HepG2 (cell line): ENCODE measurements at regions not wholly inside any gene's neighbourhood (a gene's known extent, or its start where the extent isn't known, plus 50 kb on each side); places are given as distances from the start of the nearest gene placed in this dataset.

Source experiments
- ATAC-seq: fragments of 200-7000 bp; cut with Tn5 transposase; 3 replicates; pipeline ENCODE4 v1.9.1; 2020; ENCODE audit warnings: mild to moderate bottlenecking, moderate library complexity
- BruUV-seq: library from RNA; stranded (reverse); fragments of 400-500 nt; replicated peaks from 2 replicates; lab custom pipeline; 2021; lab: Mats Ljungman, UMichigan
- CTCF ChIA-PET: fragments of 300-600 bp; formaldehyde crosslinking; extraction: SDS; loops from one replicate; lab custom pipeline; 2021; ENCODE audit warnings: low total read pairs, inconsistent platforms, low intra/inter-chr PET ratio; lab: Yijun Ruan, JAX
- POLR2A ChIA-PET: fragments of 350-600 bp; sonication (Branson Sonifier 250); formaldehyde crosslinking; loops from one replicate; lab custom pipeline; 2020; ENCODE audit warnings: antibody characterized with exemption, inconsistent platforms; lab: Yijun Ruan, JAX
- DNase-seq: peaks from one replicate; pipeline ENCODE4 v3.0.0-alpha.2; 2015; ENCODE audit warnings: low spot score
- FAIRE-seq: peaks from 3 replicates; lab custom pipeline; 2011; peaks lifted over from hg19 to GRCh38; lab: Jason Lieb, UNC
- H2AFZ ChIP-seq: one replicate; pipeline ENCODE4 v1.6.1; 2011; ENCODE audit warnings: low read length, inconsistent platforms
- H3K27ac ChIP-seq: fragments of 300-600 bp; 3 replicates; pipeline ENCODE4 v1.8.0; 2011; ENCODE audit warnings: mixed run types, mild to moderate bottlenecking, mixed read lengths, low read length, inconsistent platforms; ENCODE audit not compliant: insufficient read depth; ENCODE audit errors: extremely low read length
- H3K27me3 ChIP-seq, 2 experiments: fragments of 200-600 bp in 1 of 2; 2 replicates in 1 of 2; 3 replicates in 1 of 2; pipeline versions ENCODE4 v1.6.0 to v1.8.0; 2011; ENCODE audit warnings: low read length in 2 of 2, mild to moderate bottlenecking in 2 of 2, moderate library complexity in 2 of 2, inconsistent platforms in 1 of 2; ENCODE audit not compliant: insufficient read depth in 2 of 2, control insufficient read depth in 1 of 2
- H3K36me3 ChIP-seq, 2 experiments: fragments of 200-600 bp in 1 of 2; replicated peaks in 1 of 2; 2 replicates in 1 of 2; 3 replicates in 1 of 2; pipeline versions ENCODE4 v1.5.1 to v1.8.0; 2011; ENCODE audit warnings: low read length in 2 of 2, inconsistent platforms in 1 of 2; ENCODE audit not compliant: insufficient read depth in 2 of 2, control insufficient read depth in 1 of 2
- H3K4me1 ChIP-seq: 2 replicates; pipeline ENCODE4 v1.5.1; 2012; ENCODE audit warnings: low read length, inconsistent platforms; ENCODE audit not compliant: insufficient read depth
- H3K4me2 ChIP-seq: 2 replicates; pipeline ENCODE4 v1.6.0; 2011; ENCODE audit warnings: low read depth, low read length, inconsistent platforms
- H3K4me3 ChIP-seq, 3 experiments: fragments of 200-600 bp in 1 of 3; sonication (generic), shearing (Covaris generic) in 1 of 3; replicated peaks in 1 of 3; 2 replicates each; pipeline ENCODE4 v1.5.1; 2011 to 2016; ENCODE audit warnings: low read length in 3 of 3, inconsistent platforms in 2 of 3, low read depth in 2 of 3, mild to moderate bottlenecking in 2 of 3, control low read depth in 1 of 3, mixed read lengths in 1 of 3; ENCODE audit not compliant: insufficient read depth in 1 of 3
- H3K79me2 ChIP-seq: one replicate; pipeline ENCODE4 v1.6.1; 2011; ENCODE audit warnings: low read length, inconsistent platforms; ENCODE audit not compliant: insufficient read depth
- H3K9ac ChIP-seq: 2 replicates; pipeline ENCODE4 v1.6.0; 2011; ENCODE audit warnings: mild to moderate bottlenecking, low read depth, low read length, inconsistent platforms; ENCODE audit not compliant: insufficient read depth
- H3K9me3 ChIP-seq: 2 replicates; pipeline ENCODE4 v1.5.1; 2012; ENCODE audit warnings: mild to moderate bottlenecking, low read length
- H4K20me1 ChIP-seq: 2 replicates; pipeline ENCODE4 v1.6.0; 2011; ENCODE audit warnings: inconsistent platforms, mild to moderate bottlenecking, low read length, moderate library complexity; ENCODE audit not compliant: insufficient read depth
- CREBL2 ChIP-seq: sonication (generic); formaldehyde crosslinking; IDR thresholded peaks from 2 replicates; pipeline ENCODE4 v1.8.1; 2023; ENCODE audit warnings: missing genetic modification reagents, mild to moderate bottlenecking, borderline replicate concordance
- GABPA ChIP-seq, 2 experiments: IDR thresholded peaks; 2 replicates each; pipeline ENCODE4 v1.6.1; 2011 to 2016; ENCODE audit warnings: low read depth in 2 of 2, low read length in 1 of 2, missing biosample characterization in 1 of 2, missing genetic modification characterization in 1 of 2
- MTERF4 ChIP-seq: sonication (generic); formaldehyde crosslinking; IDR thresholded peaks from 2 replicates; pipeline ENCODE4 v1.8.0; 2023; ENCODE audit warnings: mild to moderate bottlenecking, missing genetic modification reagents
- NFKBIZ ChIP-seq: IDR thresholded peaks from 2 replicates; pipeline ENCODE4 v1.6.1; 2018; ENCODE audit warnings: missing genetic modification reagents, missing compliant biosample characterization
- PHF20 ChIP-seq: sonication (generic); formaldehyde crosslinking; IDR thresholded peaks from 2 replicates; pipeline ENCODE4 v1.5.0; 2020; ENCODE audit warnings: mild to moderate bottlenecking, missing genetic modification reagents
- RAD51 ChIP-seq: fragments of 450-650 bp; IDR thresholded peaks from 2 replicates; pipeline ENCODE4 v1.6.1; 2016; ENCODE audit warnings: borderline replicate concordance
- RERE ChIP-seq: IDR thresholded peaks from 2 replicates; pipeline ENCODE4 v1.6.1; 2016; ENCODE audit warnings: low read depth, missing genetic modification reagents, missing compliant biosample characterization
- ZNF225 ChIP-seq: sonication (generic); formaldehyde crosslinking; IDR thresholded peaks from 2 replicates; pipeline ENCODE4 v1.4.0; 2020; ENCODE audit warnings: mild to moderate bottlenecking, missing genetic modification reagents
- ZNF564 ChIP-seq: sonication (generic); formaldehyde crosslinking; IDR thresholded peaks from 2 replicates; pipeline ENCODE4 v1.8.1; 2023; ENCODE audit warnings: mild to moderate bottlenecking, missing genetic modification reagents
- ZNF713 ChIP-seq: sonication (generic); formaldehyde crosslinking; IDR thresholded peaks from 2 replicates; pipeline ENCODE4 v1.4.0; 2020; ENCODE audit warnings: mild to moderate bottlenecking, missing genetic modification reagents
- WGBS: methylation state at CpG from one replicate; pipeline ENCODE4 v1.1.6; 2017; ENCODE audit warnings: low lambda C conversion rate; 5-methylcytosine and 5-hydroxymethylcytosine counted together
- in situ Hi-C: cut with HindIII; loops from 2 replicates; pipeline ENCODE4 v1.10.0; 2017; ENCODE audit warnings: low pct_unique_long_range_greater_than_20kb; ENCODE audit not compliant: extremely low pct_ligation_motif_present
- intact Hi-C: fragments of 100-400 bp; cut with micrococcal nuclease; formaldehyde crosslinking; loops from one replicate; pipeline ENCODE4 v1.10.0; 2022; ENCODE audit not compliant: unreplicated experiment

GRCh38 chr1:175887521-175887920 is 144.1 kb upstream of the TNR start:
- no peak for DNase-seq

More at GRCh38 chr1:175887521-175887920, 144.1 kb upstream of the TNR start:
- H4K20me1 ChIP-seq = no peaks in the 10 kb centered on the region
- intact Hi-C loops = loop anchor here (5.0 kb wide), 1 partner anchor 515 kb away; no protein-coding TSS in a partner anchor
- TF ChIP-seq NFKBIZ (CRISPR knock-in tag) (no peak), PHF20 (no peak), ZNF713 (CRISPR knock-in tag) (no peak), ZNF564 (CRISPR knock-in tag) (no peak), ZNF225 (CRISPR knock-in tag) (no peak), GABPA (IDR thresholded peaks at IDR 0.05; ENCODE audit: low read depth, low read length) (no peak), GABPA (CRISPR knock-in tag; IDR thresholded peaks at IDR 0.05; ENCODE audit: low read depth) (no peak), RAD51 (no peak), MTERF4 (CRISPR knock-in tag) (no peak), RERE (no peak), CREBL2 (CRISPR knock-in tag) (no peak)
- ChIA-PET CTCF (interaction anchor here (0.8 to 1.2 kb wide), 2 partner anchors 185 to 732 kb away, joined by 3 read pairs; no protein-coding TSS in a partner anchor), POLR2A (no interaction called here)
- peak overlapping the region; percentile 29; the same call in 1 of the 2 replicates for H3K4me2 ChIP-seq
- no peak overlapping the region for H3K4me3 ChIP-seq
- H3K9me3 ChIP-seq = no peaks in the 10 kb centered on the region
- BruUV-seq = no TSS peak
- no peak overlapping the region for H2AFZ ChIP-seq
- H3K27me3 ChIP-seq = peaks cover 2 to 4% of the 10 kb centered on the region in 2 experiments; a peak in 1 of 5 replicates
- in situ Hi-C loops = loop anchor here (25.0 kb wide), 1 partner anchor 725 kb away; no protein-coding TSS in a partner anchor
- H3K36me3 ChIP-seq = no peaks in the 10 kb centered on the region
- peak; percentile 20 for ATAC-seq
- no peak for FAIRE-seq
- no peaks in the 10 kb centered on the region for H3K4me1 ChIP-seq
- WGBS = 61% methylated on average over 20 of the region's 20 CpGs
- no peaks in the 10 kb centered on the region for H3K79me2 ChIP-seq
- H3K9ac ChIP-seq = no peak overlapping the region
- no peak overlapping the region for H3K27ac ChIP-seq
